Naive thymus-derived CD4-positive, alpha-beta T cell (primary cell): ENCODE measurements at regions not wholly inside any gene's neighbourhood (a gene's known extent, or its start where the extent isn't known, plus 50 kb on each side); places are given as distances from the start of the nearest gene placed in this dataset.

Experiments
- ATAC-seq: fragments of 150-1000 bp; cut with Tn5 transposase; 2 replicates; pipeline ENCODE4 v1.10.0; 2021; ENCODE audit warnings: mild to moderate bottlenecking, moderate library complexity
- CTCF ChIA-PET: fragments of 350-600 bp; sonication (Branson Sonifier 250); formaldehyde crosslinking; loops from one replicate; lab custom pipeline; 2021; ENCODE audit warnings: antibody characterized with exemption; lab: Charles Lee
- POLR2A ChIA-PET: fragments of 350-600 bp; sonication (Branson Sonifier 250); formaldehyde crosslinking; loops from one replicate; lab custom pipeline; 2021; ENCODE audit warnings: antibody characterized with exemption, inconsistent platforms; lab: Charles Lee
- DNase-seq, 9 donors: peaks; one replicate each; pipeline versions ENCODE4 v3.0.0 to v3.0.0-alpha.2; 2020 to 2022; ENCODE audit warnings: mixed read lengths in 1 of 9
- H3K27ac ChIP-seq: one replicate; pipeline ENCODE4 v1.7.0; 2013; ENCODE audit warnings: mild to moderate bottlenecking, low read depth, low read length, moderate library complexity
- H3K27me3 ChIP-seq, 2 donors: one replicate each; pipeline ENCODE4 v1.7.0; 2013; ENCODE audit warnings: low read length in 2 of 2, mild to moderate bottlenecking in 2 of 2, moderate library complexity in 2 of 2; ENCODE audit not compliant: control insufficient read depth in 2 of 2, insufficient read depth in 2 of 2
- H3K36me3 ChIP-seq, 3 experiments: 1 replicate in 2 of 3; 2 replicates in 1 of 3; pipeline ENCODE4 v1.7.0; 2013; ENCODE audit warnings: low read length in 3 of 3, mild to moderate bottlenecking in 3 of 3, moderate library complexity in 1 of 3; ENCODE audit not compliant: insufficient read depth in 3 of 3, control insufficient read depth in 2 of 3
- H3K4me1 ChIP-seq, 2 donors: one replicate each; pipeline ENCODE4 v1.7.0; 2013; ENCODE audit warnings: low read length in 2 of 2, mild to moderate bottlenecking in 2 of 2, moderate library complexity in 1 of 2; ENCODE audit not compliant: control insufficient read depth in 2 of 2, insufficient read depth in 2 of 2
- H3K4me3 ChIP-seq: 2 replicates; pipeline ENCODE4 v1.7.0; 2013; ENCODE audit warnings: mild to moderate bottlenecking, low read length
- H3K9me3 ChIP-seq, 3 experiments: 1 replicate in 2 of 3; 2 replicates in 1 of 3; pipeline ENCODE4 v1.7.0; 2013; ENCODE audit warnings: low read length in 3 of 3; ENCODE audit not compliant: control insufficient read depth in 2 of 3
- H3K27ac Mint-ChIP-seq, 9 donors: one replicate each; pipeline ENCODE4 v1.8.0; 2020 to 2022; ENCODE audit warnings: mixed read lengths in 9 of 9, mild to moderate bottlenecking in 8 of 9, moderate library complexity in 5 of 9, inconsistent platforms in 2 of 9
- H3K27me3 Mint-ChIP-seq, 5 donors: one replicate each; pipeline ENCODE4 v1.8.0; 2021 to 2022; ENCODE audit warnings: mixed read lengths in 5 of 5, mild to moderate bottlenecking in 1 of 5
- H3K36me3 Mint-ChIP-seq, 5 donors: one replicate each; pipeline ENCODE4 v1.8.0; 2020 to 2022; ENCODE audit warnings: mixed read lengths in 5 of 5, mild to moderate bottlenecking in 3 of 5, inconsistent platforms in 1 of 5
- H3K4me1 Mint-ChIP-seq, 7 donors: one replicate each; pipeline ENCODE4 v1.8.0; 2020 to 2022; ENCODE audit warnings: mixed read lengths in 7 of 7, mild to moderate bottlenecking in 3 of 7, inconsistent platforms in 1 of 7
- H3K4me3 Mint-ChIP-seq, 10 donors: one replicate each; pipeline ENCODE4 v1.8.0; 2020 to 2022; ENCODE audit warnings: mild to moderate bottlenecking in 10 of 10, mixed read lengths in 10 of 10, moderate library complexity in 6 of 10, inconsistent platforms in 2 of 10
- H3K9me3 Mint-ChIP-seq, 11 donors: one replicate each; pipeline ENCODE4 v1.8.0; 2020 to 2022; ENCODE audit warnings: mixed read lengths in 11 of 11, mild to moderate bottlenecking in 4 of 11, inconsistent platforms in 1 of 11, moderate library complexity in 1 of 11
- intact Hi-C, 2 donors: fragments of 100-400 bp; cut with micrococcal nuclease; formaldehyde crosslinking; loops; one replicate each; pipeline ENCODE4 v1.15.1; 2023

DNA sequence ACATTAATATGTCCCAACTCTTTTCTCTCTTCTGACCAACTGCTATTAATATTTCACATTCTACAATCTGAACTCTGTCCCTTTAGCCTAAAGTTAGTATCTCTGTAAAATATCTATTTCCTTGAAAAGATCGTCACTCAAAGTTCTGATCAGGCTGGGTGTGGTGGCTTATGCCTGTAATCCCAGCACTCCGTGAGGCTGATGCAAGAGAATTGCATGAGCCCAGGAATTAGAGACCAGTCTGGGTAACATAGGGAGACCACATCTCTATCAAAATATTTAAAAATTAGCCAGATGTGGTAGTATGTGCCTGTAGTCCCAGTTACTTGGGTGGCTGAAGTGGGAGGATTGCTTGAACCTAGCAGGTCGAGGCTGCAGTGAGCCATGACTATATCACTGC, 695.6 kb downstream of the MCTP2 start:
- Mint-ChIP-seq H3K4me3 (no peak overlapping the region), H3K36me3 (no peaks in the 10 kb centered on the region), H3K27ac (no peak overlapping the region), H3K4me1 (no peaks in the 10 kb centered on the region), H3K9me3 (peaks cover 0 to 8% (median 0%) of the 10 kb centered on the region in 11 donors), H3K27me3 (peaks cover 0 to 16% (median 13%) of the 10 kb centered on the region in 5 donors)
- no peaks in the 10 kb centered on the region for H3K36me3 ChIP-seq
- intact Hi-C loops: no loop called here
- no peaks in the 10 kb centered on the region for H3K27me3 ChIP-seq
- ChIA-PET POLR2A (no interaction called here), CTCF (no interaction called here)
- H3K4me1 ChIP-seq: no peaks in the 10 kb centered on the region
- no peak overlapping the region for H3K4me3 ChIP-seq
- peaks cover 0 to 3% (median 0%) of the 10 kb centered on the region in 3 experiments for H3K9me3 ChIP-seq
- H3K27ac ChIP-seq: no peak overlapping the region
- ATAC-seq: no peak
- no peak for DNase-seq

DNA sequence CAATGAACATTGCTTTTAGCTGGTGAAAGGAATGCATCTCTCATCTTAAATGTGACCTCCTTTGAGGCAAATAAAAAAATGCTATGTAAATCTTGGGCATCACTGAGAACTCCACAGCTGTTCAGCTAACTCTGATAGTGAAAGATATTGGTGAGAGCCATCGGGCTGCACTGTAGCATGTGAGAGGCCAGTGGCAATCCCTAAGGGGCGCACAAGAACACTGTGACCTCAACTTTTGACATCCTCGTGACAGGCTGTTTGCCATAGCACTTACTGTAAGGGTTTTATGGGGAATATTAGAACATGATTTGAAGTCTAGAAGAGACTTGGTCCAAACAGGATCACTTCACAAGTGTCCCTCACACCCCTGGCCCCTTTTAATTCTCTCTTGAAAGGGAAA, 697.9 kb downstream of the MCTP2 start:
- DNase-seq (no peak), ATAC-seq (no peak)
- H3K4me3 ChIP-seq: no peak overlapping the region
- intact Hi-C loops: no loop called here
- no peaks in the 10 kb centered on the region for H3K4me1 Mint-ChIP-seq
- peaks cover 0 to 13% (median 11%) of the 10 kb centered on the region in 5 donors for H3K27me3 Mint-ChIP-seq
- CTCF ChIA-PET: no interaction called here
- H3K27me3 ChIP-seq: no peaks in the 10 kb centered on the region
- no peak overlapping the region for H3K4me3 Mint-ChIP-seq
- H3K27ac Mint-ChIP-seq: no peak overlapping the region
- peaks cover 0 to 9% (median 0%) of the 10 kb centered on the region in 11 donors for H3K9me3 Mint-ChIP-seq
- peaks cover 0 to 3% (median 0%) of the 10 kb centered on the region in 3 experiments for H3K9me3 ChIP-seq
- H3K27ac ChIP-seq: no peak overlapping the region
- no peaks in the 10 kb centered on the region for H3K36me3 Mint-ChIP-seq
- POLR2A ChIA-PET: no interaction called here
- H3K4me1 ChIP-seq: no peaks in the 10 kb centered on the region
- H3K36me3 ChIP-seq: no peaks in the 10 kb centered on the region

DNA sequence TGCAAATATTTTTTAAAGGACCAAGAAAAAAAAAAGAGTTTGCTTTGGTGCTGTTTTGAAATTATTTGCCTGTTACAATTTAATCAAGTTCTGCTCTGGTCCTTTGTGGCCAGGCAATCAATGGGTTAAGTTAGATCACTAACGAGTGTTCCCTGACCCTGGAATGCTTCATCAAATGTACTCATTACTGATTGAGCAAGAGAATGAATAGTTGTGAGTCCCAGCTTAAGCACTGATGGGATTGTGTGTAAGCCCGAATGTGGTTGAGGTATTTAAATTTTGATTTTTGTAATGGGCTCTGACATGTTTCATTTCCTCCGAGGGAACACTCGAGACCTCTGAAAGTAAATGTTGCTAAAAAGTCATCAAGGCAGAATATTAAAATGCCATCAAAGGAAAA, 699.1 kb downstream of the MCTP2 start:
- intact Hi-C loops: loop anchor here in 1 of 2 donors (2.0 kb wide), 1 partner anchor 26 kb away; no protein-coding TSS in a partner anchor
- H3K36me3 Mint-ChIP-seq: peaks cover 0 to 3% (median 0%) of the 10 kb centered on the region in 5 donors
- H3K27ac Mint-ChIP-seq: no peak overlapping the region
- ChIA-PET POLR2A (no interaction called here), CTCF (no interaction called here)
- H3K4me3 ChIP-seq: no peak overlapping the region
- no peaks in the 10 kb centered on the region for H3K27me3 ChIP-seq
- DNase-seq (no peak), ATAC-seq (no peak)
- peaks cover 0 to 17% (median 2%) of the 10 kb centered on the region in 11 donors for H3K9me3 Mint-ChIP-seq
- no peaks in the 10 kb centered on the region for H3K4me1 Mint-ChIP-seq
- no peak overlapping the region for H3K4me3 Mint-ChIP-seq
- H3K27ac ChIP-seq: no peak overlapping the region
- H3K9me3 ChIP-seq: peaks cover 0 to 3% (median 0%) of the 10 kb centered on the region in 3 experiments
- H3K36me3 ChIP-seq: no peaks in the 10 kb centered on the region
- H3K27me3 Mint-ChIP-seq: peaks cover 0 to 18% (median 11%) of the 10 kb centered on the region in 5 donors
- no peaks in the 10 kb centered on the region for H3K4me1 ChIP-seq

DNA sequence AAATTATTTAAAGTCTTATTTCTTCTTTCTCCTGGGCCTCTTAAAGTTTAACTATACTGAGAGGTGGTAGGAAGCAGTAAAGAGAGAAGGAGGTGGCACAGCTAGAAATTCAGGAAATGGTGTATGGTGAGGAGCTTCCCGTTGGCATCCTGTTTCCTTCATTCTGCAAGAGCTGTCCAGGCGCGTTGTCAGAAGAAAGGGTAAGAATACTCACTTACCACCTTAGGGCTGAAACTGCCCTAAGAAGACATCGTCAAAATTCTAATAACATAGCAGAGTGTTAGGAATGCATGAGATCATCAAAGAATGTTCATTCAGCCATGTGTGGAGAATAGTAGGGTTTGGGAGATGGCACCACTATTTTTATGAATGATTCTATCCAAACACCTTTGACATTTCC, 699.6 kb downstream of the MCTP2 start:
- Mint-ChIP-seq H3K27me3 (peaks cover 0 to 20% (median 11%) of the 10 kb centered on the region in 5 donors), H3K4me1 (no peaks in the 10 kb centered on the region), H3K4me3 (no peak overlapping the region), H3K27ac (no peak overlapping the region), H3K9me3 (peaks cover 0 to 17% (median 2%) of the 10 kb centered on the region in 11 donors), H3K36me3 (peaks cover 0 to 3% (median 0%) of the 10 kb centered on the region in 5 donors)
- CTCF ChIA-PET: no interaction called here
- intact Hi-C loops: loop anchor here in 1 of 2 donors (2.0 kb wide), 1 partner anchor 26 kb away; no protein-coding TSS in a partner anchor
- Histone ChIP-seq H3K27me3 (no peaks in the 10 kb centered on the region), H3K4me3 (no peak overlapping the region), H3K27ac (no peak overlapping the region), H3K9me3 (peaks cover 0 to 3% (median 0%) of the 10 kb centered on the region in 3 experiments), H3K4me1 (no peaks in the 10 kb centered on the region), H3K36me3 (no peaks in the 10 kb centered on the region)
- POLR2A ChIA-PET: no interaction called here
- ATAC-seq (no peak), DNase-seq (no peak)

DNA sequence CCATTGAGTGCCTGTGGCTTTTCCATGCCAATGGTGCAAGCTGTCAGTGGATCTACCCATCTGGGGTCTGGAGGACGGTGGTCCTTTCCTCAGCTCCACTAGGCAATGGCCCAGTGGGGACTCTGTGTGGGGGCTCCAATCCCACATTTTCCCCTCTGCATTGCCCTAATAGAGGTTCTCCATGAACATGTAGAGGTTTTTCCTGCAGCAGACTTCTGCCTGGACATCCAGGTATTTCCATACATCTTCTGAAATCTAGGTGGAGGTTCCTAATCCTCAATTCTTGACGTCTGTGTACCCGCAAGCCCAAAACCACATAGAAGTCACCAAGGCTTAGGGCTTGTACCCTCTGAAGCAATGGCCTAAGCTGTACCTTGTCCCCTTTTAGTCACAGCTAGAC, 703.1 kb downstream of the MCTP2 start:
- intact Hi-C loops: no loop called here
- Mint-ChIP-seq H3K36me3 (peaks cover 0 to 3% (median 0%) of the 10 kb centered on the region in 5 donors), H3K27me3 (peaks cover 0 to 19% (median 6%) of the 10 kb centered on the region in 5 donors), H3K4me3 (no peak overlapping the region), H3K27ac (no peak overlapping the region), H3K9me3 (peaks cover 0 to 17% (median 2%) of the 10 kb centered on the region in 11 donors), H3K4me1 (no peaks in the 10 kb centered on the region)
- DNase-seq (no peak), ATAC-seq (no peak)
- no peaks in the 10 kb centered on the region for H3K4me1 ChIP-seq
- H3K27ac ChIP-seq: no peak overlapping the region
- H3K36me3 ChIP-seq: no peaks in the 10 kb centered on the region
- H3K27me3 ChIP-seq: no peaks in the 10 kb centered on the region
- H3K4me3 ChIP-seq: no peak overlapping the region
- ChIA-PET POLR2A (no interaction called here), CTCF (interaction anchor here (0.5 kb wide), 1 partner anchor 27 kb away, joined by 3 read pairs; no protein-coding TSS in a partner anchor)
- peaks cover 0 to 3% (median 0%) of the 10 kb centered on the region in 3 experiments for H3K9me3 ChIP-seq

DNA sequence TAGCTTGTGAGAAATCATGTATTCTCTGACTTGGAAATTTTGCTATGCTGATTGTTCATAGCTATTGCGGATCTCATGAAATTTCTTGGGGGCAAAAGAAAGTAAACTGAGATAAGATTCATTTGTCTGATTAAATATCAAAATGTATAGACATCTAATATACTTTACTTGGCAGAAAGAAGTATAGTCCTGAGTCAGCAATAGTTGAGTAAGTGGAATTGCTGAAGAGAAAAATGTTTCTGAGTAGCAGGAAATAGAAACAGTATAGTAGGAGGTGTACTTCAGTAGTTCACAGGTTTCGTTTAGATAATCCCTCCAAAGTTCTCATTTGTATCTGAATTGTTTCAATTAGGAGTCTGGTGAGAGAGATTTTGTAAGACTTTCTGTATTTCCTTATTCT, 705.9 kb downstream of the MCTP2 start:
- ChIA-PET CTCF (no interaction called here), POLR2A (no interaction called here)

DNA sequence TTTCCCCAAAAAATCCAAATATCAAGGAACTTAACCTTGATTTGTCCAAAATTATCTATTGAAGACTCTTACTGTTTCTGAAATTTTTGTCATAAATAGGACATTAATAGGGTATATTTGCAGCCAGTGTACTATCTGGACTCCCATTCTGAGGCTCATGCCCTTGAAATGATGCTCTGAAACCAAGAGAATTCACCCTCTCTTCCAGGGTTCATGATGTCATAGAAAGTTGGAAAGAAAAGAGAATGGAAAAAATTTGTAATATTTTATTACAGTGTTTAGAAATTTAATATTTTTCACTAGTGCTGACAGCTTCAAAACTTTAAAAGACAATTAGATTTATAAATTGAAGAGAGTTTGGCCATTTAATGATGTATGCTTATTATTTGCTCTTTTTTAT, 712.5 kb downstream of the MCTP2 start:
- DNase-seq (no peak), ATAC-seq (no peak)
- ChIA-PET POLR2A (no interaction called here), CTCF (no interaction called here)
- no peak overlapping the region for H3K4me3 Mint-ChIP-seq
- H3K4me1 Mint-ChIP-seq: no peaks in the 10 kb centered on the region
- intact Hi-C loops: no loop called here
- Histone ChIP-seq H3K27ac (no peak overlapping the region), H3K4me3 (no peak overlapping the region), H3K4me1 (no peaks in the 10 kb centered on the region), H3K36me3 (no peaks in the 10 kb centered on the region), H3K9me3 (no peaks in the 10 kb centered on the region), H3K27me3 (no peaks in the 10 kb centered on the region)
- no peak overlapping the region for H3K27ac Mint-ChIP-seq
- H3K36me3 Mint-ChIP-seq: no peaks in the 10 kb centered on the region
- no peaks in the 10 kb centered on the region for H3K27me3 Mint-ChIP-seq
- H3K9me3 Mint-ChIP-seq: peaks cover 0 to 5% (median 0%) of the 10 kb centered on the region in 11 donors

More for the DNA sequence above, 705.9 kb downstream of the MCTP2 start:
- Mint-ChIP-seq H3K27me3 (peaks cover 0 to 9% (median 0%) of the 10 kb centered on the region in 5 donors), H3K36me3 (peaks cover 0 to 3% (median 0%) of the 10 kb centered on the region in 5 donors), H3K4me1 (no peaks in the 10 kb centered on the region), H3K4me3 (no peak overlapping the region), H3K9me3 (peaks cover 0 to 13% (median 2%) of the 10 kb centered on the region in 11 donors), H3K27ac (no peak overlapping the region)
- no peaks in the 10 kb centered on the region for H3K4me1 ChIP-seq
- no peak for ATAC-seq
- H3K9me3 ChIP-seq: no peaks in the 10 kb centered on the region
- no peaks in the 10 kb centered on the region for H3K36me3 ChIP-seq
- H3K27ac ChIP-seq: no peak overlapping the region
- no peak for DNase-seq
- intact Hi-C loops: no loop called here
- H3K4me3 ChIP-seq: no peak overlapping the region
- no peaks in the 10 kb centered on the region for H3K27me3 ChIP-seq
